NCI-H1092 (cell line): ENCODE measurements at regions not wholly inside any gene's neighbourhood (a gene's known extent, or its start where the extent isn't known, plus 50 kb on each side); places are given as distances from the start of the nearest gene placed in this dataset.
"Not testable (repeated sequence)": the region's sequence is repeated elsewhere in the genome, so short reads cannot be mapped to it uniquely, and the experiment has no call there.

Source experiments
- DNase-seq: peaks from one replicate; lab custom pipeline; 2025; lab: John Stamatoyannopoulos, UW

DNA sequence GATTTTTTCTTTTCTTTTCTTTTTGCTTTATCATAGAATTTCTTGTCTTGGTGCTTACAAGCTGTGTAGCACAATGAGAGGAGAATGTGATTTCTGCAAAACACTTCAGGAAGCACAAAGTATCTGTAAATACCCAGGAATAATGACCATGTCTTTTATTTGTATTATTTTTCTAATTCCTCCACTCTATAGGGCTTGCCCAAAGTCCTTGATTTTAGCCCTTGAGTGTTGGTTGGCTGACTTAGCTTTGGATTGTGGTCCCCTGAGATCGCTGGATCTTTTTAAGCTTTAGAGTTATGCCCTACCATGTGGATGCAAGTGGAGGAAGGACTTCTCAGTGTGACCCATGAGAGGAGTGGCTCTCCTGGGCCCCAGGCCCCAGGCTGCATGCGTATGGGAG is 52.2 kb downstream of the HOXC4 start:
- DNase-seq: not testable (repeated sequence)

DNA sequence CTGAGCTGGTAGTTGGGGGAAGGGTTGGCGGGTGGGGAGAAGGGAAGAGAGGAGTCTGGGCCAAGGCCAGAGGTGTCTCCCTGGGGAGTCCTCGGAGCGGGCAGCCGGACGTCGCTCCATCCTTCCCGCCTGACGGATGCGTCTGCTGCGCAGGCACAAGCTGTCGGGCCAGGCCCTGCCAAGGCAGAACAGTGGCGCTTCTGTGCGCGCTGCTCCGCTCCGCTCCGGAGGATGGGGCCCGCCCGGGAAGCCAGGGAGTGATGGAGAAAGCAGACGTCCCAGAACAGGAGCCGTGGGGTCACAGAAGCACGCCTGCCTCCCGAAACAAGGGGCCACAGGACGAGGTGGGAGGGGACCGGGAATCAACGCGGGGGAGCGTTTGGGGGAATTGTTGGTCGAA is 52.6 kb downstream of the HOXC4 start:
- DNase-seq: not testable (repeated sequence)

DNA sequence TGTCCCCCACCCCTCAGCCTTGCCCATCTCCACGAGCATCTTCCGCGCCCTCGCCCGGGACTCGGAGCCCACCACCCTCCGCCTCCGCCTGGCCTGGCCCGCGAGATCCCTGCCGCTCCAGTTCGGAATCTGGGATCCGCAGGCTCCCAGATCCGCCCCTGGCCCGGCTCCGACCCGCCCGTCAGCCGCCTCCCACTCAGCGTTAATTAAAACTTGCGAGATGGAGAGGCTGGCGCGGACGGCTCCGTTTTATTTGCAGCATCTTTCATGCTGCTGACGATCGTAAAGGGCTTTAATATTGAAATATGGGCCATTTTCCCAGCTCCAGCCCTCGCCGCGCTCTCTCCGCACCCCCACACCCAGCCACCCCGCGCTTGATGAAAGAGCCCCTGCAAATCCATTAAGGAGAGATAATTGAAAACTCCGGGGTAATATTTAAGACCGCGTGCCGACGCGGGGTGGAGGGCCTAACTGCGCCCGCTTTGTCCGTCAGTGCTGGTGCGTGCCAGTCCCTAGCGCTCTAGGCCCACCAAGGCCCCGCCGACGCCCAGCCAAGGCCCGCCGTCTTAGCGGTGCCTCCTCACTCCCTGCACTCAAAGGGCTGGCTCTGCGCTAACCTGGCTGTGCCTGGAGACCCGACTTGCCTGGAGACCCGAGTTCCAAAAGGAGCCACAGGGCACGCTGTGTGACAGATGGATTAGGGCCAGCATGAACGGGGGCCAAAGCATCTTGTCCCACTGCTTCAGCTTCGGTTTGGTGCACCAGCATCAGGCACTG is 53.4 kb downstream of the HOXC4 start:
- not testable (repeated sequence) for DNase-seq

DNA sequence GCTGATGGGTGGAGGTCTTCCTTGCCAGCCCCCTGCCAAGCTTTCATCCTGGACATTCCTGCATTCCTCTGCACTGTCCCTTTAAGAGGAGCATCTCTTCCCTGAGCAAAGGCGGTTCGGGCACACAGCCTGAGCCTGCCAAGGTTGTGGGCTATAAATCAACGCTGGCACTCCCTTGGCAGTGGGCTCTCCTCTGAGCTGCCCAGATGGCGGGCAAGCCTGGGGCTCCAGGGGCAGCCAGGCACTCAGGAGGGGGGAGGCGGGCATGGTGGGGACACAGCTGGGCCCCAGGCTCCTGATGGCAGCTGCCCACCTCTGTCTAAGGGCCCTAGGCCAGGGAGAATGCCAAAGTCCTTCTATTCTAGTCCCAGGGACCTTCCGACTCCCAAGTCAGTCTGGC is 58.7 kb downstream of the HOXC4 start:
- DNase-seq: peak; percentile 28

DNA sequence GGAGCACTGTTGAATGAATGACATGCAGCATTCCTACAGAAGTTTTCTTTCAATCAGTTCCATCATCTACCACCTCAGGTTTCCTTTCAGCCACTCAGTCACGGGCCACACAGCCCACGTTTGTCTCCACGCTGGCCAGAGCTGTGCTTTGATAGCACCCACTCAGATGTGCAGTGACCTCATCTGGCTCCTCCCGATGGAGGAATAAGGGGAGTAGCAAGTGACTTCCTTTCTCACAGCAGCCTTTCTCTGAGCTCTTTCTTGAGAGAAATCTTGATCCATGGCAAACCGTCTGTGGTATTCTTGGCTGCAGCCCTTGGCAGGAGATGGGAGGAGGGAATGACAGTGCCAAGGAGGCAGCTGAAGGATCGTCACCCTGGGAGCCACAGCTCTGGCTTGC is 62.4 kb downstream of the HOXC4 start:
- DNase-seq: not testable (repeated sequence)

DNA sequence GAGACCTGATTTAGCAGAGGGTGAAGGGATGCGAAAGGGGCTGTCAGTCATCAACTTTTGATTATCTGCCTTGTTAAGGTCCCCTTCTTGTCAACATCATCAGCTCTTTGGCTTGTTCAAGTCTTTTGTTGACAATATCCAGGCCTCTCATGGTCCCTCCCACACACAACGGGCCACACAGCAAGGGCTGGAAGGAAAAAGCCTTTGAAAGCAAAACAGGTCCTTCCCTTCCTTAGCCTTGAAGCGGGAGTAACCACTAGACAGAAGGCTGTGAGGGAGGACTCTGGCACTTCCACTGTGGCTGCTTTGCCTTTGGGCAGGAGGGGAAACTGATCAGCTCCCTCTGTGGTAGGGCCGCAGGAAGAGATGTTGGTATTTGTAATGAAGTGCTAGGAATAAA is 63.8 kb downstream of the HOXC4 start:
- DNase-seq: not testable (repeated sequence)

DNA sequence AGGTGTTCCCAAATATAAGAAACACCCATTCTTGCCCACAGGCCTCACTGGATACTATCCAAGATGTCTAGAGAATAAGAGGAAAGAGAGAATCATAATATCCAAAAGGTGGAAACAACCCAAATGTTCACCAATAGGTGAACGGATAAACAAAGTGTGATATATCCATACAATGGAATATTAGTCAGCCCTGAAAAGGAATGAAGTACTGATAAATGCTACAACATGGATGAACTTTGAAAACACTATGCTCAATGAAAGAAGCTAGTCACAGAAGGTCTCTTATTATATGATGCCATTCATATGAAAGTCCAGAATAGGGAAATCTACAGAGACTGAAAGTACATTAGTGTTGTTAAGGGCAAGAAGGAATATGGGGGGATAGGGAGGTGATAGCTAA is 65.4 kb downstream of the HOXC4 start:
- not testable (repeated sequence) for DNase-seq

DNA sequence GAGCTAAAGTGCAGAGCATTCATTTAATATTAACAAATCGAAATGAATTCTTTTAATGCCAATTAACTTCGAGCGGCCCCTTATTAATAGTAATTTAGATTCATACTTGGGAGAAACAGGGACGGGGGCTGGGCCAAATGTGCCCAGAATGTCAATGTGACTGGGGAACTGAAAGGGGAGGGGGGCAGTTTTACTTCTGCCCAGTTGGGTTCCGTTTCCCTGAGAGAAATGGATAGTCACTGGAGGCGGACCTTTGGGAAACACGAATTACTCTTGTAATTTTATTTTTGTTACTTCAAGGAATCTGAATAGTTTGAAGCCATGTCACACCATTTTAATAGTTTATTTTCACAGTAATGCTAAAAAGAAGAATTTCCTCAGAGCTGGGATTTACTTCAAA is 64.8 kb downstream of the SMUG1 start:
- DNase-seq: not testable (repeated sequence)

DNA sequence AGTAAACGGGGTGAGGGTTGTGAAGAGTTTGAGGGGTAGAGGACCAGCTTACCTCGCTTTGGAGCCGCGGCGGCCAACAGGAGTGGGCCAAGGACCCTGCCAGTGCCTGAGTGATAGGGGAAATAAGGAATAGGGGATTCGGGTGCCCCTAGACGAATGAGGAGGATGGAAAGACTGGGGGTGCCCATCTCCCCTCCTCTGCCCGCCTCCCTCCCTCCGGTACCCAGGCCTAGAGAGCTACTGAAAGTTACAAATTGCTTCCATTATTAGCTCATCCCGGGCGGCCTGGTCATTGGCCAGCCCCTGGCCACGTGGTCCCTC is 63.1 kb downstream of the SMUG1 start:
- DNase-seq: not testable (repeated sequence)

DNA sequence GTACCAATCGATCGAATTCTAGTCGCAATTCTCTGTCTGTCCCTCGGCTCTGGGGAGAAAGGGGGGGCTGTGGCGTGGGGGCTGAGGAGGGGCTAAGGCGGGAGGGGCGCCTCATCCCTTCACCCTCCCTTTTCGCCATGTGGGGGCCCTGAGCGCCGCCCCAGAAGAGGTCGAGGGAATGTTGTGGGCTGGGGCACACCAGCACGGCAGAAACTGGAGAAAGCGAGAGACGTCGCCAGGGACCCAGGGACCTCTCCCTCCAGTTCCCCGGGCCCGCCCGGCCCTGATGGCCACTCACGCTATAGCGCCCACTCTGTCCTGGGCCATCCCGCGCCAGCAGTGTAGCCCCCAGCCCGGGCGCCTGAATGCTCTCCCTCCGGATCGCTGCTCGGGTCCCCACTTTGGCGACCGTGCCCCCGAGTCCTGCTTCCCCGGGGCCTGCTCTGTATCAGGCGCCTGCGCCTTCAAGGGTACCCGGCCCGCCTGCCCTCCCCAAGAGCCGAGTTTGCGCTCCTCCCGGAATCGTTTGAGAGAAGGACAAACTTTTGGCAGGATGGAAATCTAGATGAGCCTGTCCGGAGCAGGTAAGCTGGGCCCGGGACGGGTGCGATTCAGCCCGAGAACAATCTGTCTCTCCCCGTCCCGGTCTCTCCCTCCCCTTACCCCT is 62.6 kb downstream of the SMUG1 start:
- no peak for DNase-seq

DNA sequence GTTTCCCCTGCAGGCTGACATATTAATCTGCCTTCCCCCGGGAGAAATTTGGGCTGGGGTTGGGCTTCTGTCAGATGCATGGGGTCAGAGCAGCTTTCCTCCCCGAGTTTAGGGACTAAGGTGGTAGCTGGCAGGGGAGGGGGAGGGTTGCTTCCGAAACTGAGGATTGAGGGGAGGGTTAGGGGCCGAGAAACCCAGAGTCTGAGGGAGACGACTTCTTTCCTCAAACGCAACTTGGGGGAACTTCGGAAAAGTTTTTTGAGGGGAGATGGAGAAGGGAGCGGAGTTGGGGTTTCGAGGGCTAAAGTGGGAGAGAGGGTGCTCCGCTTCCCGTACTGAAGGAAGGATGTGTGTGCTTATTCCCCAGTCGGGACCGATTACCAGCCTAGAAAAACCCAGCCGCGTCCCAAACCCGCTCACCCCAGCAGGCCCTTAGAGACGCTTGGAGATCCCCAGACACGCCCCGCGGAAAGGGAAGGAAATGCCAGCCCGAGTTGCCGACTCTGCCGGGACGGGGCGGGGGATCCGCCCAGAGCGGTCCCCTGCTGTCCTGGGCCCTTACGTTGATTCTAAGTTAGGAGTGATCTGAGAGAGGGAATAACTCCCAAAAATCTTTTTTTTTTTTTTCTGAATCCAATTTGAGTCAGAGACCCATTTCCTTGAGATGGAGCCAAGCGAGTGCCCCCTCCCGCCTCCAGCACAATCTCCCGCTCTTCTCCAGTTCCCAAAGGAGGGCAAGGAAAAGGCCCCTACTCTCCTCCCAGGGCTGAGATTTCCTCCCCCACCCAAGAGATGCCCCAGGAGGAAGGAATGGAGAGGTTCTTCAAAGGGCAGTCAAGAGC is 61.9 kb downstream of the SMUG1 start:
- DNase-seq: no peak

DNA sequence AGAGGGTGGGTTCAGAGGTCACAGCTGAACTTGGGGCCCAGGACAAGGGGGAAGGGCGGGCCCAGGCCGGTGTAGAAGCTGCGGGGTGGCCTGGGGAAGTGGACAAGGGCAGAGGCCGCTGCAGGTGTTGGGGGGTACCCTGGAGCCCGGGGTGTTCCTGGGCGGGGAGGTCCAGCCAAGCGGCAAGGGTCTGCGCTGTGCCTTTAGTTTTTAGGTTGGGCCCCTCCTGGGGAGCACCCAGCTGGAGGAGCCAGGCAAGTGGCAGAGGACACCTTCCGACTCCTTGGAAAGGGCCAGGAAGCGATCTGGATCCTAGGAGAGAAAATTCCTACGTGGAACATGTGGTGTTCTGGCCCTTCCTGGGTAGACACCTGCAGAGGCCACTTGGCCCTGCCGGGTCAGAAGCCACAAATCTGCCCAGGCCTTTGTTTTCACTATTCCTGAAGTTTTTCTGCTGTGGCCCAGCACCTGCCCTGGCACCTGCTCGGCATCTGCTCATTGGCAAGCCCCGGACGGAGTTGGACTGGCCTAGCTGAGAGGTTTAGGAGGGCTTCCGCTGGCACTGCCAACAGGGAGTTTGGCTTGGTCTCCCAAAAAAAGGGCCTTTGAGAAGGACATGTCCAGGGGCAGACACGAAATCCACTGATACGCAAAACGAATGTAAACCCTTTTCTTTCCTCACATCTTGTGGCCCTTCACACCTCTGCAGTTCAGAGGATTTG is 61.1 kb downstream of the SMUG1 start:
- DNase-seq: no peak

DNA sequence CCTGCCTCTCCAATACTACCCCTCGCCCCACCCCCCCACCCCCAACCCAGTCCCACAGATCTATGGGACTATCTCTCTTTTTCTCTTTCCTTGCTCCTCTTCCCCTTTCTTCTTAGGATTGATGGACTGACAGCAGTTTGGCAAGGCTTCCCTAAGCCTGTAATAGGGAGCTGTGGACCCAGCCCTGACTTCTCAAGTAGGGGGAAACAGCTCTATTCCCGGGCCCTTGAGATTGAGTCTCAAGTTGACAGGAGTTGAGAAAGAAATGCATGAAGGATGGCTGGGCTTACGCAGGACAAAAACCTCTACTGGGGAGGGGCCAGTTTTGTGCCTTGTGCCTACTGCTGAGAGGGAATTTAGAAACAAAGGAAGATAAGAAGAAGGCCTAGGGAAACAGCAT is 60.4 kb downstream of the SMUG1 start:
- no peak for DNase-seq

DNA sequence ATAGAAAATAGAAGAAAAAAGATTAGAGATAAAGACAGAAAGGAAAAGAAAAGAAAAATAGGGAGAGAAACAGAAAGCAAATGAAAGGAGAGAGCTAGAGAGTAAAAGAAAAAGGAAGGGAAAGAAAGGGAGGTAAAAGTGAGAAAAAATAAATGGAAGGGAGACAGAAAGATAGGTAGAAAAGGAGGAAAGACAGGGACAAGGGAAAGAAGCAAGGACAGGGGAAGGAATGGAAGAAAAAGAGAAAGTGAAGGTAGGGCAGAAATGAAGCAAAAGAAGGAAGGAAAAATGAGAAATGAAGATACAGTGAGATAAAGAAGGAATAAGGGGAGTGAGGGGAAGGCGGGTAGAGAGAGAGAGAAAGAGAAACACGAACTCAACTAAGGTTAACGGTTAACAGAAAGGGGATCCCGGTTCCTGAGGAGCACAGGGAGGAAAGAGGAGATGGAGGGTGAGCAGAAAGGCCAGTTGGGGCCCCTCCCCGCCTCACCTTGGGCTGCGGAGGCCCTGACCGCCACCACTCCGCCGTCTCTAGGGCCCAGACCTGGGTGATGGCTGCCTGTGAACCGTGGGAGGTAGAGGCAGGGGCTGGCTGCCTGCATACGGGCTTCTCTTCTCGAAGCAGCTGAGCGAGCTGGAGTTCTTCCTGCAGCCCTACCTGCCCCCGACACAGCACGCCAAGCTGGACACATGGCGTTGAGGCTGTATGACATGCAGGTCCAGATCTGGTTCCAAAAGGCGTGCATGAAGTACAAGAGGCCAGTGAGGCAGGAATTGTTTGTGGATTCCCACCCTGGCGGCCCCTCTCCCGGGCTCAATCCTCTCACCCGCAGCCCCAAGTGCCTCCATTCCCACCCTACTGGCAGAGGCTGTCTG is 59.5 kb downstream of the SMUG1 start:
- no peak for DNase-seq
